Retina (tissue), 1 donor: ENCODE measurements at regions not wholly inside any gene's neighbourhood (a gene's known extent, or its start where the extent isn't known, plus 50 kb on each side); places are given as distances from the start of the nearest gene placed in this dataset.
"Not testable (repeated sequence)": the region's sequence is repeated elsewhere in the genome, so short reads cannot be mapped to it uniquely, and the experiment has no call there.

Experiments used
- DNase-seq: peaks from one replicate; pipeline ENCODE4 v3.0.0-alpha.2; 2016

DNA sequence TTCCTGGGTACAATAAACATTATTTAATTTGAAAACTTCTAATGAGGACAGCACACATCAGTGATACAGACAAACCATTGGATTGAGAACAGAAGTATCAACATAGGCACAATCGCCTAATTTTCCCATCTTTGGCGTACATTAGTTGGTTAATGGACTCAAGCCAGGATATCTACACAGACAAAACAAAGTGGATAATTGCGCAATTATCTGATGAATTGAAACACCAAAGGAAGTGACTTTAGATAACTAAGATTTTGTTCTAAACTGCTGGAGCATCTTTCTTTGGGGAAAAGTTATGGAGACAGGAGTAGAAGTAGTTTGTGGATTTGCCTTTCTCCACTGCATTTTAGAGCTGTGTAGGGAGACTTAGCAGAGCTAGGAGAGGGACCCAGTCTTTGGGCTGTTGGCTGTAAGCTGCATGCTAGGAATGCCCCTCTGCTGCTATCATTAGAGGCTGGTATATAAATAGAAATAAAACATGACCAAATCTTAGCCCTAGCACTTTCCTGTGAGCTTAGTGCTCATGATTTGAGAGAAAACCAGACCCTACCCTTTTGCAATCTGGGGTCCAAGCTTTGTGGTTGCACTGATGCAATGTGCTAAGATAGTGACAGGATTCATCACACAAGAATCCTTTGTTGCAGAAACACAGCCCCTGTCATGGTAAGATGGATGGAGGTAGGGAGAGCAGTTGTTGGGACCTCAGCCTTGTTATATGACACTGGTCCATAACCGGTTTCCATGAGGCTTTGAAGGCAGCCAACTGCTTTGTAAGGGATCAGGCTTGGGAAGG lies 264.5 kb upstream of the PIK3C3 start:
- DNase-seq = no peak

DNA sequence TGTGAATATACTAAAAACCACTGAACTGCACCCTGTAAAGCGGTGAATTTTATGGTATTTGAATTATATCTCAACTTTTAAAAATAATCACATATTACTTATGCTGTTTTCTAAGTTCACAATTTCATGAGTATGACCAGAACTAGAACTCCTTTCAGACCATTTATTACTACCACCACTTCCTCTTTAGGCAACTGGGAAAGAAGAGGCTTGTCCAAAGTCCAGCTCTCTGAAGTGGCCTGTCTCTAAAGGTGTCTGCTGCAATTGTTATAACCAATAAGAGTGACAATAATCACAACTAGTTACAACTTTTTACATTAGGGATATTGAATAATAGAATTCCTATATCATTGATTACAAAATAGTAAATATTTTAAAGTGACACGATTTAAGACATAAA lies 267.9 kb upstream of the PIK3C3 start:
- DNase-seq = no peak

- no peak for DNase-seq
Observed at GRCh38 chr18:41681138-41681880, 273.7 kb upstream of the PIK3C3 start.

DNA sequence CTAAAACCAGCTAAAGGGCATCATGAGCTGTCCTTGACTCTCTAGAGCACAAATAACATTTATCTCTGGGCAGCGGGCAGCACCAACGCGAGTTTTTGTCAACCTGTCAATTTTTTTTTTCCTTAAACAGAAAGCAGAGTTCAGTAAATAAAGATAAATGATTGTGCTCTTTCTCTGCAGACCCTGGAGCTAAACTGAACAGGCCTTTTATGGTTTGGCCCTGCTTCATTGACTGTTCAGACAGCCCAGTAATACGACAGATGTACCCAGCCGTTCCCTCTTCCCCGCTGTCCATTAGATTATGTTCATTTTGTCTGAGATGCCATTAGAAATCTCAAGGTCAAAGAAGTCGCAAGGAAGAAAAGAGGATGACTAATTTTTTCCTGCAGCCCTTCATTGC lies 280.5 kb upstream of the PIK3C3 start:
- DNase-seq = peak; percentile 77

DNA sequence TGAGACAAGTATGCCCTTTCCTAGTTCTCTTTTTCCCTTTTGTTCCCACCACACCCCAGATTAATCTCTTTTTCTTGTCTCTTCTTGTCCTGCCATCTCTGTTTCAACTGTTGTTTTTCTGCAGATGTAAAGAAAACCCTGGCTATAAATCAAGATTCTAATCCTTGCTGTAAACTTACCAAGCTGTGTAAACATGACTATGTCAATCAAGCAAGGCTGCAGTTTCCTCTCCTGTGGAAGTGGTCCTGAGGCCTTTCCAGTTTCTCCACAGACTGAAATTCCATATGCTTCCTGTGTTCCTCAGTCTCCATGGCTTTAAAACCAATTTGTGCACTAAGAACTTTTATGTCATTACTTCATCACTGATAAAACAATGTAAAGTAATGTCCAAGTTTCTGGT lies 288.8 kb upstream of the PIK3C3 start:
- DNase-seq = no peak

DNA sequence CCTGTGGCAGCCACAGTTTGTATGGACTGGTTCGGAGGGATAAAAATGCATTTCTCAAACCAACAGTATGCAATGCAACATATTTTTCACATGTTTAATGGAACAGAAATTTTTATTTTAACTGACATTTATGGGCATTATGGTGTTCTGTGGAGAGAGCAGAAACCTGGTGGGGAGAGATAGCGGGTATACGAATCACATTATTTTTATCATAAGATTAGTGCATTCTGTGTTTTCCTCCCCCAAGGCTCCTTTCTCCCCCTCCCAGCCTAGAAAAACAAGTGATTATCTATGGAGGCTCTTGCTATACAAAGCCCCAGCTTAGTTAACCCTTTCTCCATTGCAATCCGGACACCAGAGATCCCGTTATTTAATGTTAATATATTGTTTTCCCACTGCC lies 289.8 kb upstream of the PIK3C3 start:
- no peak for DNase-seq

DNA sequence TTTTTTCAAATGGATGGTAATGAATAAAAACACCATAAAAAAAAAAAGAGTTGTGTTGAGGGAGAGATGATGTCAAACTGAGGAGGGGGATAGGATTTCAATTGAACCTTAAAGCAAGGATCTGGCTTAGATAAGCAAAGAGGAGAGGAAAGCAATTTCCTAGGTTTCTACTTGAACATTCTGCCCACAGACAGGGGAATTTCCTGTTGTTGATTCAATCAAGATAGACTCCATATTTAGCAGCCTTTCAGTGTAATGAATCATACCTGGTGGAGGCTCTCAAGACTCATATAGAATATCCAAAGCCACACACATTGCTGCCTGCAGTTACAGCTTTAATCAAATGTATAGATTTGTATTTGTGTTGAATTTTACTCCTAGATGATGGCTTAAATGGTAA lies 294.4 kb upstream of the PIK3C3 start:
- DNase-seq = no peak

DNA sequence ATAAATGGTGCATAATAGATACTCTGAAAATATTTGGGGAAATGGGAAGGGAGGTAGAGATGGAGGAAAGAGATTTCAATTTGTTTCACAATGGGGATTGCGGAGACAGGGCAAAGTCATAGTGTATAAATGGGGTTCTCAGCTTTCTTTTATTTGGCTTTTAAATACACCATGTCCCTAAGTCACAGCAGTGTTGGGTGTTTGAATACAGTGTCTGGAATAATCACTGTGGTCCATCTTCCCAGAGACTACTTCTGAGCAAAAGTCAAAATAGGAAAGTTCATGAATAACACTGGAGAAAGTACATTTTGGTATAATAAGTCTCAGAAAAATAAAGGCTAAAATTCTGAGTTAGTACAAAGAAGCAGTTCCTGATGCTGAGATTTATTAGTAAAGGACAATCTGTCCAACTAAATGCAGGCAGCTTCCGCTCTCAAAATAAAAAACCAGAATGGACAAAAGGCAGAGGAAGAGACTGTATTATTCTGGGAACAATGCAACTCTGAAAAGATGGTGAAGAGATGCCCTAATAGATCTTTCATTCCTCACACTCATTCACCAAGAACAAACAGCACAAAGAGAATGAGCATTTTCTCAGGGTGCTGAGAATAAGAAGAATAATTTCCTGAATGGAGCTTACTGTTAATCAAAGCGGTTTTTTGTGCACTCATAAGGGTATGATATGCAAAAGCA lies 295.4 kb upstream of the PIK3C3 start:
- no peak for DNase-seq

GRCh38 chr18:41657189-41657588 lies 297.8 kb upstream of the PIK3C3 start:
- no peak for DNase-seq

- no peak for DNase-seq
Observed at GRCh38 chr18:41655074-41655473, 300.0 kb upstream of the PIK3C3 start.

- no peak for DNase-seq
Observed at GRCh38 chr18:41647914-41648313, 307.1 kb upstream of the PIK3C3 start.

- DNase-seq = peak; percentile 81
Observed at GRCh38 chr18:41646915-41647620, 308.0 kb upstream of the PIK3C3 start.

GRCh38 chr18:41645589-41646360 lies 309.3 kb upstream of the PIK3C3 start:
- no peak for DNase-seq

- DNase-seq = no peak
Observed at GRCh38 chr18:41644466-41644865, 310.6 kb upstream of the PIK3C3 start.

- no peak for DNase-seq
Observed at GRCh38 chr18:41643427-41643826, 311.6 kb upstream of the PIK3C3 start.

DNA sequence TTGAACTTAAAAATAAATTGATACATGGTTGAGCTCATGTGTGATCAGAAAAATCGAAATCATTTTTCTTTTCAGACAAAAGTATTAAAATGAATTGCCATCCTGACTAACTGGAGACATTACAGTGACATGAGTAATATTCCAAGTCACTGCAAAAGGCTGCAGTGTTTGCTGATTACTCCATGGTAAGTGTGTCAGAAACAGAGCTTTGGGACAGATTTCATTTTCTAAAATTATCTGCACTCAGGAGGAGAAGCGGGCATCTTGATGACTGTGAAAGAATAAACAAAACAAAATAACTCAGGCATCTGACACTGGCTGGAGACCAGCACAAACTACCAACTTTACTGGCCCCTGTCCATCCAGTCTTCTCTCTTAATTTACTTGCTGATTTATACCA lies 312.3 kb upstream of the PIK3C3 start:
- DNase-seq = no peak

DNA sequence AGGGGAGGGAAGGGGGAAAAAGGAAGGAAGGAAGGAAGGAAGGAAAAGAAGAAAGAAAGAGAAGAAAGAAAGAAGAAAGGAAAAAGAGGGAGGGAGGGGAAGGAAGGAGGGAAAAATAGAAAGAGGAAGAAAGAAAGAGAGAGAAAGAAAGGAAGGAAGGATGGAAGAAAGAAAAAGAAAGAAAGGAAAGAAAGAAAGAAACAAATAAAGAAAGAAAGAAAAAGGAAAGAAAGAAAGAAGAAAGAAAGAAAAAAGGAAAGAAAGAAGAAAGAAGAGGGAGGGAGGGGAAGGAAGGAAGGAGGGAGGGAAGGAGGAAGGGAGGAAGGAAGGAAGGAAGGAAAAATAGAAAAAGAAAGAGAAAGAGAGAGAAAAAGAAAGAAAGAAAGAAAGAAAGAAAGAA lies 315.8 kb upstream of the PIK3C3 start:
- DNase-seq = no peak

GRCh38 chr18:41631723-41632285 lies 323.2 kb upstream of the PIK3C3 start:
- not testable (repeated sequence) for DNase-seq

DNA sequence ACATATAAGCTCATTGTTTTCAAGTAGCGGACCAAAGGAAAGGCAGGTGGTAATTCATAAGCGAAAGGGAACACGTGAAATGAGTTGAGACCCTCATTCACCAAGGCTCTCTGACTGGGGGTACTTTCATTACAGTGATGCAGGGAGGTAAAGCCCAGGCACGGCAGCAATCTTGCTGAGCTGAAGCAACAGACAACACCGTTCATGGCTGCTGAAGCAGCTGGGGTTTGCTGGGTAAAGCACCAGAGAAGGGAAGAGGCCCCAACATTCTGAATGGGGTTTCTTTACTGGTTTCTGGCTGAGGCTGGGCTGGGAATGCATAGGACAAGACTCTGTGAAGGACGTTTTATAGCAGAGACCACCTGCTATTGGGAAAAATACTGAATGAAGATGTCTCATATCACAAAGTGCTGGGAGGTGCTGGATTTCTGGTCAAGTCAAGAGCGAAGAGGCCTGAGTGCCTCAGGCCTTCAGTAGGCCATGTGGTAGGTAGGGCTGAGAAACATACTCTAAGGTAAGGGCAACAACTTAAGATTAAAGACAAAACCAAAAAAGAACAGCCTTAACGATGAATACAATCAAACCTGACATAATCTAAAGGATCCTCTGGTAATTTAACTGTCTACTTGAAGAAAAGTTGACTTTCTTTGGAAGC lies 324.7 kb upstream of the PIK3C3 start:
- DNase-seq = no peak

- no peak for DNase-seq
Observed at GRCh38 chr18:41624460-41624859, 330.6 kb upstream of the PIK3C3 start.

DNA sequence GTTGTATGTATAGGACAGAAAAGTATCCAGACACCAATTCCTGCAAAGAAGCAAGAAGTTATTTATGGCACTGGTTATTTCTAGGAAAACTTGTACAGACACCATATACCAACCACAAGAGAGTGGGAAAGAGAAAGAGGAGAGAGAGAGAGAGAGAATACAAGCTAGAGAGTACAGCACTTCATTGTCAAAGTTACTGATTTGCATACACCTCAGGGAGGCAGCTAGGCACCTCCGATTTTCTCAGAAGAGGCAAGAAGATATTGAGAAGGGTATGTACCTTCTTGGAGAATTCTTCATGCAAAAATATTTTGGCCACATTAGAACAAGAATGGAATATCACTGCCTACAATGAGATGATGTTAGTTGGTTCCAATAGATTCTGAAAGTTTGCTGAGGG lies 333.9 kb upstream of the PIK3C3 start:
- no peak for DNase-seq

GRCh38 chr18:41618147-41618546 lies 336.9 kb upstream of the PIK3C3 start:
- no peak for DNase-seq
